Fibroblast of peridontal ligament (primary cell): ENCODE measurements at regions not wholly inside any gene's neighbourhood (a gene's known extent, or its start where the extent isn't known, plus 50 kb on each side); places are given as distances from the start of the nearest gene placed in this dataset.

Experiments
- DNase-seq: peaks from one replicate; pipeline ENCODE4 v3.0.0-alpha.2; 2010; ENCODE audit errors: extremely low read depth

DNA sequence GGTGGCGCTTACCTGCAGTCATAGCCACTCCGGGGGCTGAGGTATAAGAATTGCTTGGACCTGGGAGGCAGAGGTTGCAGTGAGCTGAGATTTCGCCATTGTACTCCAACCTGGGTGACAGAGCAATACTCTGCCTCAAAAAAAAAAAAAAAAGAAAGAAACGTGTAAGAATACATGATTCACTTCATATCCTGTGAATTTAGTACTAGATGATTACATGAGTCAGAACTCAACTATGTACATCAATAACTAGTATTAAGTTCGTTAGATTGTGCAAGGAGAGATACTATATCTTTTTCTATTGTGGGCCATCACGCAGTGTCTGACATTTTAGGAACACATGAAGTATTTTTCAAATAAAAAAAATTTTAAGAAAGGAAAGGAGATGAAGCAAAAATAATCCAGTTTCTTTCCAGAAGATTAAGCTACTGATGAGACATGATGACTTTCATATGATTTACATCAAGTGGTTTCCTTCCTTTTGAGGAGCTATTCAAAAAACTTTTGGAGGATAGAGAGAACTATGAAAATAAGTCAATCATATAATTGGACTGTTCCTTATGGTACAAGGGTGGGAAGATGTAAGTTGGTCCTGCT, 64.7 kb upstream of the EXOC1L start:
- peak; percentile 36 for DNase-seq

DNA sequence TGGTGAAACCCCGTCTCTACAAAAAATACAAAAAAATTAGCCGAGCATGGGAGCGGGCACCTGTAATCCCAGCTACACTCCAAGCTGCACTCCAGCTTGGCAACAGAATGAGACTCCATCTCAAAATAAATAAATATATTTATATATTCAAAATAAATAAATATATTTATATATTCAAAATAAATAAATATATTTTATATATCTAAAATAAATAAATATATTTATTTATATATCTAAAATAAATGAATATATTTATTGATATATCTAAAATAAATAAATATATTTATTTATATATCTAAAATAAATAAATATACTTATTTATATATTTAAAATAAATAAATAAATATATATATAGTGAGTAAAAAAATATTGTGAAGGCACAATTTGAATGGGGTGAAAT, 63.4 kb upstream of the EXOC1L start:
- DNase-seq, result no peak

DNA sequence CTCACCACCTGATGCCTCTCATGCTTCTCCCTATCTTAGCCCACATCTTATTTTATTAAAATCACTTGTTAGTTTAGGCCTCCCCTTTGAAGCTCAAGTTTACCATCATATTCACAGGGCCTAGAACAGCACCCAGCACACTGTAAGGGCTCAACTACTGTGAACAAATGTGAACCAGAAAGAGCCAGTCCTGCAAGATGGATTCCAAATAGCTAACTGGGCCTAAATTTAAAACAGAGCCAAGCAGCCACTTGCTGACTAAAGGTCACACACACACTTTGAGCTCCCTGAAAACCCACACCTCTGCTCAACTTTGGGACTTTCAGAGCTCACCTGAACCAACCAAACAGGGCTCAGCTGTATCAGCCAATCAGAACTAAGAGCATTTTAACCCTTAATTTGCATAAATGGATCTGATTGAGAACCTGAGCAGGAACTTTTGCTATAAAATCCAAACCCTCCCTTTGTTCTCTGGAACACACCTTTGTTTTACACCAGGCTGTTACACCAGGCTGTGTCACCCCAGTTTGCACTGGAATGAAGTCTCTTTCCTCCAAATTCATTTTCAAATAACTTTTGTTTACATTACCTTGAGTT, 62.1 kb upstream of the EXOC1L start:
- no peak for DNase-seq

DNA sequence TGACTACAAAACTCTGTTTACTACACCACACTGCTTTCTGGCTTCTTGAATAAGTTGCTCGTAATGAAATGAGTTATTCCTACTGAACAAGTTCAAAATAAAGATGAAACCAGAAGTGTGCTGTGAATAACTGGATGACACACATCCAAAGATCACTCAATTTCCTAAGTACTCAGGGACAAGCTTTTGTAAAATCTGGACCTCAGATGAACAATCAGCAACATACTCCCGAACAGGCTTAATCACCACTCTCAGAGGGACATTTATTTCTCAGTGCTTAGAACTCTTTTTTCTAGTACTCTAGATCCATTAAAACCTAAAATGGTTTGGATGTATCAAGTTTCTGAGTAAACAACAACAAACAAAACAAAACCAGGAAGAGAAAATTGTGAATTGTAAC, 61.5 kb upstream of the EXOC1L start:
- DNase-seq, result peak; percentile 10

DNA sequence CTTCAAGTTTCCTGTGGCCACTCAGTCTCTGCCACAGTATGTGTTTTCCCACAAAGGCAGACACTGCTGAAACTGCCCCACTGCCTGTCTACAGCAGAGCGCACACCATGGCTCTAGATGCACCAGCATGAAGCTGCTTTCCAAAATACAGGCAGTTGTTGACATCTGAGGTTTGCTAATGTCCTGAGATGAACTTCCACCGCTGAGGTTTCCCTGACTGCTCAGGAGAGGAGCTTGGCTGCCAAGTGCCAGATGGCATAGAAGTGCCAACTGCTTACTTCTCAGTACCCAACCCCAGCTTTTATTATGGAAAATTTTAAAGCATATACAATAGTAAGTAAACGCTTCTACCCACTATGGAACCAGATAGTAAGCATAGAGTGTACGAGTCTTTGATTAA, 61.0 kb upstream of the EXOC1L start:
- no peak for DNase-seq

DNA sequence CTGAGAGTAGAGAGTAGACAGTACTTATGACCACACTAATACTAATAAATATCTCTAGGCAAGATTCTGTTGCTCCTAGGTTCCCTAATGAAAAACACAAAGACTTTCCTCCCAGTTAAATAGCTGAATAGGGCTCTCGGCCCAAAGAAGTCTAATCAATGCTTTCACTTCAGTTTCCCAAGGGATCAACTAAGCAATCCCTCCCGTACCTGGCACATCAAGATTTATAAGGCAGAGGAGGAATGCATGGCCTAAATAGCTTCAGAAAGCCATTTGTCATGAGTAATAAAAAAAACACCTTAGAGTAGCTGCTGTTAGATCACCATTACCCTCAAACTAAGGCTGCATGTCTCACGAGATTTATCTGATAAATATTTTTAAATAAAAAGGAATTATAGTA, 56.8 kb upstream of the EXOC1L start:
- DNase-seq, result no peak

DNA sequence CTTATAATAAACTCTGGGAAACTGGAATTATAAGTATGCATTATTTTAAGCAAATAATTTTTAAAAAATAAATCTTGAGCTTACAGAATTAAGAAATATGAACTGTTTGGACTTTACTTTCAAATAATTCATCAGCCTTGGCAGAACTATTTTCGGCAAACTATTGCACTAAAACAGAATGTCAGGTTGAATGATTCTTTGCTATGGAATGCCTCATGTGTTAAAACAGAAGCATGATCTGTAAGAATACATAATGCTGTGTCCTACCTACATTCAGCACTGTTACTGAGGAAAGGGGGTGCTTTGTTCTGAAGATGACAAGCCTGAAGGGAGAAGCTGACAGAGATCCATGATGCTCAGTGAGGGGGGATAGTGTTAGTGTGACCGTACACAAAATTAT, 55.6 kb upstream of the EXOC1L start:
- DNase-seq, result no peak

DNA sequence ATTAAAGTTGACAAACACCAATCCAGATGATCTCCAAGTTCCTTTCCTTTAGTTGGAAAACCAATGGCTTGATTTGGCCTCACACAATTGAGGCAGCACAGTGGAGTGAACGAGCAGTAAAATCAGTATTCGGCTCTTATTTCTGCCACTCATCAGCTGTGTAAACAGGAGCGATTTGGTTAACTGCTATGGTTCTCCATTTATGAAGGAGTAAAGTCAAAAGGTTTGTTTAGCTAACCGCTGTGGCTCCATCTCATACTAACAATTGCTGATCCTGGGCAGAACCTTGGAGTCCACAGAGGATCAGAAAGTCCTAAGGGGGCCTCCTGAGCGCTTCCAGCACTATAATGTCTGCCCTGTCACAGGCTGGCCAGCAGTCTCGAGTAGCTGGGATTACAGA, 54.5 kb upstream of the EXOC1L start:
- no peak for DNase-seq

DNA sequence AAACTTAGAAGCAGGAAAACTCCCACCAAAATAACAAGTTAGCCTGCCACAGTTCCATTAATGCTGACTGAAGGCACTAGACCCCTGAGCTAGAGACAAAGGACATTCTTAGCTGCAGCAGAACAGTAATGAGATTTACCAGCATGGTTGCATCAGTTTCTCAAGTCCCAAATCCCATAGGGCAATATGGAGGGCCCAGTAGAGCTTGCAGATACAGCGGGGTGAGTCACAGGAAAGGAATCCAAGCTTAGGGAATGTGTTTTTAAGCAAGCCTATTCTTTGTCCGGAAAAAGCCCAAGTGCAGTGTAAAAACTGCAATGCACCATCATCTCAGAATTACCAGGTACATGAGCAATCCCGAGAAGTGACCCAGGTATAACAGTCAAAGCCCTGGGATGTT, 51.3 kb upstream of the EXOC1L start:
- peak; percentile 93 for DNase-seq
